ENCODE measurements at regions not wholly inside any gene's neighbourhood (a gene's known extent, or its start where the extent isn't known, plus 50 kb on each side); places are given as distances from the start of the nearest gene placed in this dataset.
"Not testable (repeated sequence)": the region's sequence is repeated elsewhere in the genome, so short reads cannot be mapped to it uniquely, and the experiment has no call there.

DNA sequence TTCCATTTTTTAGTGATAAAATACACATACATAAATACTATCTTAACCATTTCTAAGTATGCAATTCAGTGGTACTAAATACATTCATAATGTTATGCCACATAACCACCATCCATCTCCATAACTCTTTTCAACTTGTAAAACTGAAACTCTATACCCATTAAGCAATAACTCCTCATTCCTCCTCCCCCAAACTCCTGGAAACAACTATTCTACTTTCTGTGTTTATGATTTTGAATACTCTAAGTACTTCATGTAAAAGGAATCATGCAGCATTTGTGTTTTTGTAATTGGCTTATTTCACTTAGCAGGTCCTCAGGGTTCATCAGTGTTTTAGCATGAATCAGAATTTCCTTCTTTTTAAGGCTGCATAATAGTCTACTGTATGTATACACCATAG lies 131.8 kb downstream of the TES start:
- no peak for DNase-seq

DNA sequence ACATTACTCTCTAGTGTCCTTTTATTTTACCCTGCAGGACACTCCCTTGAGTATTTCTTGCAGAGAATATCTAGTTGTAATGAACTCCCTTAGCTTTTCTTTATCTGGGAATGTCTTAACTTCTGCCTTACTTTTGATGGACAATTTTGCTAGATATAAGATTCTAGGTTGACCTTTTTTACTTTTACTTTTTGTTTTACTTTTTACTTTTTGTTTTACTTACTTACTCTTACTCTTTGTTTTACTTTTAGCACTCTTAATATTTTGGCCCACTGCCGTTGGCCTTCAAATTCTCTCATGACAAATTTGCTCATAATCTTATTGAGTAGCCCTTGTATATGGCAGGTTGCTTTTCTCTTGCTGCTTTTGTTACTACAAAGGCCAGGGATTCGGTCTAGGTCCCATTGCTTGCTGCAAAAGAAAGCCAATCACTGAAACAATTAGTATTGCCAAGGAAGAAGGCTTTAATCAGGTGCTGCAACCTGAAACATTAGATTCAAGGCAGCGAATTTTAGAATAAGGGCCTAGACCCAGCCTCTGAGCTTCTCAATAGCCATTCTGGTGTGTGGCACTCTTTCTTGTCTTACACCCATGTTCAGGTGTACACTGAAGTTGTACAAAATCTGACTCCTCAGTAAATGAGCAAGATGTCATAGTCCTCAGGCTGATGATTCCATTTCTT lies 137.0 kb downstream of the TES start:
- no peak for DNase-seq

DNA sequence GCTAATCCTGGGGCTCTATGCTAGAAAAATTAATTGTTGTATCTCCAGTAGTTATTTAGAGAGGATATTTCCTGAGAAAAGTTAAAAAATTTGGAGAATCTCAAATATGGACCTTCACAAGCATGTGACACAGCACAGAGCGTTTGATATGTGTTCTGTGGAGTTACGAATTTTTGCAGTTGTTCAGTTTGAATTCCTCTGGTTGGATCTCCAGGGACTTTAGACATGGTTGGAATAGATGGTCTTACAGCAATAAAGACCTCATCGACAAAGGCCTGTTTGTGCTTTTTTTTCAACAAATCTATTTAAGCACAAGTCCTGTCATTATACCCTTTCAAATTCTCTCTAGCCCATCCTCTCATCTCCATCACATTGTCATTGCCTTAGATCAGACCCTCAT lies 138.0 kb downstream of the TES start:
- no peak for DNase-seq

DNA sequence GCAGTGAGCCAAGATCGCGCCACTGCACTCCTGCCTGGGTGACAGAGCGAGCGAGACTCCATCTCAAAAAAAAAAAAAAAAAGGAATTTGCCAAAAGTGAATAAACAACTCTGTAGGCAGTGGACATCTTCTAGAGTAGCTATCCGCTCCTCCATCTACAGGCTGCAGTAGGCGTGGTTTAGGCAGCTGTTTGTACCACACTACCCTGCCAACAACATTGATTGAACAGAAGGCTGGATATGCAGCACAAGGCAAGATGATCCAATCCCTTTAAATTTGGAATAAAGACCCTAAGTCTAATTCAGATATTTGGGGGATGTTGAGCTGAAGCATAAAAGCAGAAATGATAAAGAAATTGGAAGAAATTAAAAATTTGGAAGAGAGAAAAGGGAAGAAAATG lies 141.6 kb downstream of the TES start:
- no peak for DNase-seq

DNA sequence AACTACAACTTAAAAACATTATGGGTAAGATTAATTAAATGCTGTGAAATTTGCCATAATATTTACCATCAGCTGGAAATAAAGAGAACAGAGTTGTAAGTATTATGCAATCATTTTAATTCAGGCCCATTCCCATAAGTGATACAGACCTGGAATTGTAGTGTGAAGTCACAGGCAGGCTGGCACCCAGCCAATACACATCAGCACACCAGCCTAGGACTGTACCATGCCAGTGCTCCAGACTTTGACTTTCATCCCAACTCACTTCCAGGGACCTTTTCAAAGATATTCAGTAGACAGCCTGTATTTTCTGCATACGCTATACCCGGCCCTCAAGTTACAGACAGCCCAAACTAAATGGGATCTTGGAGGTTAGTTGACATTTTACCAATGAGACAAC lies 143.3 kb downstream of the TES start:
- DNase-seq: peak; percentile 14

DNA sequence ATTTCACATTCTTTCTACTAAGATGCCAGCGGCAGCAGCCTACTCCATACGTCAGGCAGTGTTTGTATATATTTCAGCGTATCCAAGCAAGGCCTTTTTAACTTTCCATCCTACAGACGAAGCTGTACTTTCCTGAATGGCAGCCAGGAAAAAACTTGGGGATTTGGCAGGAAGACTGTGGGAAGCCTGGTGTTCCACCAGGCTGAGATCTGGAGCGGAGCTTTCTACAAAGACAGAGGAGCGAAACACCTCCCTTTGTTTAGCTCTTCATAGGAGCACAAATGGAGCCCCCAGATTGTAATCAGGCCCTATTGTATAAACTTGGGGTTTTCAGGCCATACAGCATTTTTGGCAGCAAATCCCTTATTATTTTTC lies 143.8 kb downstream of the TES start:
- no peak for DNase-seq

DNA sequence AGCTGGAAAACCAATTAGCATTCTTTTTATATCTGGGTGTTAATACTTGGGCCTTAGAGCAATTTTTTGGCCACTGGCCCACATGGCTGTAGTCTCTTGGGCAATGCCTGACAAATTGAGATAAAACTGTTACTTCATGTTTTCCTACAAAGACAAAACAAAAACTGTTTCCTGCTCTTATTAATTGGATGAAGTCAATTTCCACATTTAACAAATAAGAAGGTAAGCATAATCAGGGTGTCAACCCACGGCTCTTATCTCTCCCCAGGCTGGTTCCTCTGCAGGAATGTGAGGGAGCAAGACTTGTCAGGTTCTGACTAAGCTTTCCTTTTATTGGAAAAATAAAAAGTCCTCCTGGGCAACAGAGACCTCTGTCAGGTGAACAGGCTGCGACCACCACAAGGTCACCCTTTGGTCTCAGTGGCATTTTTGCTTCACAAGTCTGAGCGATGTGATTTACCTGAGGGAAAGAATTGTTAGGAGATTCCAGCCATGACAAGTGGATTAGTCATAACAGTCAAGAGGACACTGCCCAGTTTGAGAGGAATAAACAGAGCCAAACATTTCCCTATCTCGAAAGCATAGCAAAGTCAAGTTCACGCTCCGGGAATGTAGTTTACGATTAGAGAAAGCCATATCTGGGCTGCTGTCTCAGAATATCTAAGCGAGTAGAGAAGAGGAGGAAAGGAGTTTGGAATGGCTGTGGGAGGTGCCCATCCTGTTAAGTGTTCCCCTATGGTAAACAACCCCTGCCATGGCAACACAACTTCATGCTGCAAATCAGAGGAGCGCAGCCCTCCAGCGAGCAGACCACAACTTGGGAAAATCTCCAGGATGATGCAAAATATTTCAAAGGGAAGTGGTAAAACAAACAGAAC lies 144.4 kb downstream of the TES start:
- no peak for DNase-seq

DNA sequence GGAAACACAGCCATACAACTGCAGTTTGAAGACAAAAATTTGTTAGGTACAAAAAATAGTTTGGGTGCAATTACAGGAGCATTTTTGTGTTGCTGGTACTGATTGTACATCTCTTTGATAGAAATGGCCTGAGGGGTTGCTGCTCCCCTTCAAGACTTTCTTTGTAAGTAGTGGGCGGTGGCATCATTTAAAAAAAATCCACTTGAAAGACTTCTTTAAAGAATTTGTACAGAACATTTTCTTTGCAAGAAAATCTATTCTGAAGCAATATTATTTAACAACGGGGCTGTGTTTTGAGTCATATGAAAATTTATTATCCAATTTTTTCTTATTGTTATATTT lies 144.1 kb upstream of the CAV2 start:
- DNase-seq: no peak

DNA sequence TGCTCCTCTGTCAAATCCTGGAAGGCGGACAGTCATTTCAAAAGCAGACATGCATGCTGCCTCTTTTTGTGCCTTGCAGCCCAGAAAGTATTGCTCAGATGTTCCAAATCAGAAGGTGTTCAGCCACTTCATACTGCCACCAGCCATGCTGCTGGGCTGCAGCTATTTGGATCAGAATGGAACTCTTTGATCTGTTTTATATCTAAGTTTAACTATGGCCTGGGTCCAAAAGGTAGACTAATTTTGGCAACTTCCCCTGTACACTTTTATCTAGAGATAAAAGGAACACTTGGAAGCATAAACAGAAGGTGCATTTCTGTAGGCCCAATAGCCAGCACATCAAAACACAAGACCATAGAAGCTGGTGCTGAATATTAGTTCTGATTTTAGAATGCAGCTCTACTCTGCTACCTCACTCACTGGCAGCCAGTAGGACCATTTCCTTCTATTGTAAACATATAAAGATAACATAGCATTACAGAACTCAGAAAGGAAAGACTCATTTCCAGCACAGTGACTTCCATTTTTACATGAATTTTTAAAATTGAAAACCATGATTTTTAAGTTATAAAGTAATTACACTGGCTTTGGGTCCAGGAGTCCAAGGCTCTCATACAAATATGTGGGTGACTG lies 143.1 kb upstream of the CAV2 start:
- DNase-seq: no peak

DNA sequence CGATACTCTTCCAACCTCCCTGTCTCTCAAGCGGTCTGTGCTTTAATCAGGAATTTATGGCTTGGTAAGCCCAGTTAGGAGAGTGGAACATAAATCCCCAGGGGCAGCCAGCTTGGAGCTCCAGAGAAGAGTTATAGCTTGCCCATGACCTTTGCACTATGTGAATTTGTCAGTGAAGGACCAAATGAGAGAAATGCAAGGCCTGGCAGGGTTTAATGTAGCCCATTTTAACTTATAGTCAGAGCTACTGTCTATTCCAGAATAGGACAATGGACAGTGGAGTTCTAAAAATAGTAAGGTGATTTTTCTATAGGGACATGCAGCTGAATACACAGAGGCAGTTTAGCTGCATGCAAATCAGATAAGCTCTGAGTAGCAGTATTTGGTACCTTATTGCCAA lies 142.6 kb upstream of the CAV2 start:
- DNase-seq: no peak

DNA sequence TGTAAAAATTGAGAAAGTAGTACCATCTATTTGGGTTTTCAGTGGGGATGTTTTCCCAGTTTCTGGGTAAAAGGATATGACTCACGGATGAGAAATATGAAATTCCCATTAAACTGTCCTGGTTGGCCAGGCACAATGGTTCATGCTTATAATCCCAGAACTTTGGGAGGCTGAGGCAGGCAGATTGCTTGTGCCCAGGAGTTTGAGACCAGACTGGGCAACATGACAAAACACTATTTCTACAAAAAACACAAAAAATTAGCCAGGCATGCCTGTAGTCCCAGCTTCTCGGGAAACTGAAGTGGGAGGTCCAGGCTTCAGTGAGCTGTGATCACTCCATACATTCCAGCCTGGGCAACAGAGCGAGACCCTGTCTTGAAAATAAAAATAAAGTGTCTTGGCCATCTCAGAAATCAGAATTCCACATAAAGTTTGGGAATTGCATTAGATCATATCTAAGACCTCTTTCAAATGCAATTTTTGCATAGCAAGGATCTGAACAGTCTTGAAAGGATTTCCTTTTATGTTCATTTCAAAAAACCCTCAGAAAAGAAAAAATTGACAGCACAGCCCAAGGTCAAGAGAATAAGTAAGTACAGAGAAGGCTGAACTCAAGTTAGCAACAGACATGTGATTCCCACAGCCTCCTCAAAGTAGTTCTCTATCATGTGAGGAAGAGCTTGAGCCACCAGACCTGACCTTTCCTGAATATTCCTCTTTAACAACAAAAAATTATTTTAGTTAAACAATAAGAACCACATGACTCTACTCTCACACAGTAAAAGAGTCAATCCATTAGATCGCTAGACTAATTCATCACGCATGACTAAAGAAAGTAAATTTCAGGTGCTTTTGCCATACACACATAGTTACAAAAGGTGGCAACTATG lies 141.5 kb upstream of the CAV2 start:
- no peak for DNase-seq

DNA sequence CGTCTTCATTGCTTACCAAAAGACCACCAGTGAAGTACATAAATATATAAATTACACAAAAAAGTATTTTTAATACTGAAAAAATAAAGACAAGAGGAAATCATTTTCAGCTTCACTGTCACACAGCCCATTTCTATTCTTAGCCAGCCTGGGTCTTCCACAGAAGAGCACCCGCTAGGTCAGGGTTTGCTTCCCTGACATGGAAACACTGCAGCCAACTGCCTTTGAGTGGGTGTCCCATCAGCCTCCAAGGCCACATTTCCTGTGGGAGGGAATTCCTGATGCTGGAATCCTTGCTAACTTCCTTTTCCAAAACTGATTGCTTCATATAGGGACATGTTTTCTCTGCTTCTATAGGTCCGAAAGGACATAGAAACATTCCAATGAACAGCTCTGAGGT lies 137.8 kb upstream of the CAV2 start:
- no peak for DNase-seq

DNA sequence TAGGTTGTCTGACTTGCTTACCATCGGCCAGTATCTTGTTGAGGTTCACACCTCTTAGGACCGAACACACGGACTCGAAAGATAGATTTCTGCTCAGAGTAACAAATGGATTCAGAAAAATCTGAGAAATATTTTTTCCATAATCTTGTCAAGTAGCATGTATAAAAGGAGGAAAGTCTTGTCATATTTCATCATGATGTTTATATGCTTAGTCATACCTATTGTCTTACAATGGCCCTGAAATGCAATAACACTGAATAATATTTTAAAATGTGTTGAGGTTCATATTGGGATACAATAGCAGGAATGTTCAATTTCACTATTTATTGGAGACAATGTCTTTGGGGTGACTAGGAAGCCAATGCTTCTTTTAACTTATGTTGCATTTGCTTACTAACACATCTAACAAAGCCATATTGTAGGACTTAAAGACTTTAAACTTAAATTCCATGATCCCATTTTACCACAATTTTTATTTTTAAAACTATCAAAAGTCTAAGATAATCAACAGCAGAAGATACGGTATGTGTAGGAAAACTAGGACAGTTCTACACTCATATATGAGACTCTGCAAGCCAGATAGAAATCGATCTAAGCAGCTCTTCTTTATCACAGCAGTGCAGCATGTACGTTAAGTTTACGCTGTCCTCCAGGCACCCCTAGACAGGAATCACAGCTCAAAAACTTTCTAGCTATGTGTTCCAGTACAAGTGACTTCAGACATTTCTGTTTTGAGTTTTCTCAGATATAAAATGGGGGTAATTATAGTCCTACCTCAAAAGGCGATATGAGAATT lies 135.7 kb upstream of the CAV2 start:
- DNase-seq: no peak

DNA sequence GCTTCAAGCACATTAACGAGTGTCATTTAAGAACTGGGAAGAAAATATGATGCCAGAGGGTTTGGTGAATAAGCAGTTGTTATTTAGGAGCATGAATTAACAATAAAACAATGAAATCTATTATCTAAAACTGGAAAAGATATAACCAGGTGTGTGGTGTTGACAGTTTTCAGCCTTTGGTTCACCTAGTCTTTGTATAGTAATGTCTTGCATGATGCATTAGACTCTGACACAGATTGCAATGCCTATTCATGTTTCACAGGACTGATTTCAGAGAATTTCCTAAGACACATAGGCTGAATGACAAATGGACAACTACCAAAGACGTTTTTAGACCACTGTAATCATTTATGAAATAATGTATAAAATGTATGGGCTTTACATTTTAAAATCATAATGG lies 135.1 kb upstream of the CAV2 start:
- DNase-seq: no peak

DNA sequence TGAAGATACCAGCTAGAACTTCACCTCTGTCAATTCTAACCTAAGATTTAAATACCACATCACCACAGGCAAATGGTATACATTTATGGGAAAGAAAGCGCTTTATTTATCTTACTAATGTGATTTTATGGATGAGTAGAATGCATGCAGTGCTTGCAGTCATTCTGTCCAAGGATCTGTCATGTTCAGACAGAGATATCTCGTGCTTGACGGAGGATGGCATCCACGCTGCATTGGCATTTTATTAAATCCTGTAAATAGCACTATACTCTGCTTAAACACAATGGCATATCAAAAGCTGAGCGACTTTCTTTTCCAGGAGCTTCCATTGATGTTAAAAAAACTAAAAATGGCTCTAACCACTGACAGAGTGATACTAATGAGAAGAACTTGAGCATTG lies 133.7 kb upstream of the CAV2 start:
- no peak for DNase-seq

DNA sequence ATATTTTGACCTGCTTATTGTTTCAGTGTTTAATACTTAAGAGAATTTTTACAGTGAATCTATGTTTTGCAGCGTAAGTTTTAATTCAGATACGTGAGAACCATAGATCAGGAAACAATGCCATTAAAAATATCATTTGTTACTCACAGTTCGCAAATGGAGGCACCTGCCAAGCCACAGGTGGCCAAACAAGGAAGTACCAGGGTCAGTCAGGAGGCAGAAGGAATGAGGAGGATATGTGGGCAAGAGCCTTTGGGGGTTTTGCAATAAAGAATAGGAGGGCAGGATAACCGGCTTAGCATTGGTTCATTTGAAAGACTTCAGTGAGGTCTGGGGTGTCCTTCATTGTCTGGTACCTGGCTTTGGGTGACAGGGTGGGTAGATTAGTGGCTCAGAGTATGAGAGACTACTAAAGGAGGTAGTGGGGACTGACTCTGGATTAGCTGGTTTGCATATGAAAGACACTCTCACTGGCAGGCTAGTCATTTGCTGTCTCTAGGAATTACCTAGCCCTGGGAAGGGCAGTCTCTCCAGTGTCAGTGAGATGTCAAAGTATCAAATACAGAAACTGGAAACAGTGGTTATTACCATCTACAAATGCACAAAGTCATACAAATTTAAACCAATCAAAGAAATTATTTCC lies 132.2 kb upstream of the CAV2 start:
- DNase-seq: no peak

DNA sequence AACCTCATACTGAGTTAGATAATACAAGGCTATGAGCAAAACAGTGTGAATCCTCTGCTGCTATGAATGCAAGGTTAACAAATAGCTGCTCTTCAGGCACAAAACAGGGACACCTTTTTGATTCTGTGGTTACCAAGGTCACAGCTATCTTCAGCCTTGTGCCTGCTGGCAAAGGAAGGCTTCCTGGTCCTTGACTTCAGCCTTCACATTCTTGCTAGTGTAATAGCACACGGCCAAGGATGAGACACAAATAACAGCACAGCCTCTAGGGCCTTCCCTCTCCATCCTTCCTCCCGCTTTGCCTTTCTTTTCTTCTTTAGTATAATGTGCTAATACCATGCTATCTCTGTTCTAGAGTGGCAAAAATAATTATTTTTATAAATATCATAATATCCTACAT lies 130.6 kb upstream of the CAV2 start:
- no peak for DNase-seq

DNA sequence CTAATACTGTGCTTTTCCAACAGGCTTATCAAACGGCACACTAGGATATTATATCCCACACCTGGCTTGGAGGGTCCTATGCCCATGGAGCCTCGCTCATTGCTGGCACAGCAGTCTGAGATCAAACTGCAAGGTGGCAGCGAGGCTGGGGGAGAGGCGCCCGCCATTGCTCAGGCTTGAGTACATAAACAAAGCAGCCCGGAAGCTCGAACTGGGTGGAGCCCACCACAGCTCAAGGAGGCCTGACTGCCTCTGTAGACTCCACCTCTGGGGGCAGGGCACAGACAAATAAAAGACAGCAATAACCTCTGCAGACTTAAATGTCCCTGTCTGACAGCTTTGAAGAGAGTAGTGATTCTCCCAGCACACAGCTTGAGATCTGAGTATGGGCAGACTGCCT lies 128.0 kb upstream of the CAV2 start:
- DNase-seq: not testable (repeated sequence)

DNA sequence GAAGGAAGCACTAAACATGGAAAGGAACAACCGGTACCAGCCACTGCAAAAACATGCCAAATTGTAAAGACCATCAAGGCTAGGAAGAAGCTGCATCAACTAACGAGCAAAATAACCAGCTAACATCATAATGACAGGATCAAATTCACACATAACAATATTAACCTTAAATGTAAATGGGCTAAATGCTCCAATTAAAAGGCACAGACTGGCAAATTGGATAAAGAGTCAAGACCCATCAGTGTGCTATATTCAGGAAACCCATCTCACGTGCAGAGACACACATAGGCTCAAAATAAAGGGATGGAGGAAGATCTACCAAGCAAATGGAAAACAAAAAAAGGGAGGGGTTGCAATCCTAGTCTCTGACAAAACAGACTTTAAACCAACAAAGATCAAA lies 126.3 kb upstream of the CAV2 start:
- DNase-seq: not testable (repeated sequence)

DNA sequence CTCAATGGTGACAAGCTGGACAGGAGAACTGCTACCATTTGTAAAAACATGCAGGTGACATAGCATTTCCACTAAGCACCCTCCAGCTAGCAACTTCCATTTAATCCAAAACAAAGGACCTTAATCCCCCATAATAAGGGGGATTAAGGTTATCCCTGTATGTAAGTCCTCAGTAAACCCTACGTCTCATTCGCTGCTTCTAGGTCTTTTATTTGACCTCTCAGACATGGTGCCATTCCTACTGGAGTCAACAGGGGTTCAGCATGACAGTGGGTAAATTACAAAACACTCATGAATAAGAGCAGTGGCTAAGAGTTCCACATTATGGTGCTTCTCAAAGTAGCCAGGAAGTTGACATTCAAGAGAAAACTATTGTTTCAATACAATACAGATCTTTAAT lies 121.8 kb upstream of the CAV2 start:
- no peak for DNase-seq

DNA sequence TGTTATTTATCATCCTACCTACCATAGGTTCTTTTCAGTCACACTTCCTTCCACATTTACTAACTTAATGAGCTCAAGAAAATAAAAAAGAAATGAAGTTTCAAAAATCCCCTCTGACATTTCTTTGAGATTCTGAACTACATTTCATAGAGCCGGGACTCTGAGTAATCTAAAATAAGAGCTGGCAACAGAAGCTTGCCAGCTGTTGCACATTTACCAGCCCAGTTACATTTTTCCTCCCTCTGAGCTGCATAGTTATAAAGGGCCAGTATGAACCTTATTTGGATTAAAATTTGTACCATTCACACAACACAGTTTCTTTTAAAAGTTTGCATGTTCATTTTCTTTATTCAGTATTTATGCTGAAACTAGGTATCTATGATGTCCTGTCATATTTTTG lies 119.5 kb upstream of the CAV2 start:
- DNase-seq: no peak

DNA sequence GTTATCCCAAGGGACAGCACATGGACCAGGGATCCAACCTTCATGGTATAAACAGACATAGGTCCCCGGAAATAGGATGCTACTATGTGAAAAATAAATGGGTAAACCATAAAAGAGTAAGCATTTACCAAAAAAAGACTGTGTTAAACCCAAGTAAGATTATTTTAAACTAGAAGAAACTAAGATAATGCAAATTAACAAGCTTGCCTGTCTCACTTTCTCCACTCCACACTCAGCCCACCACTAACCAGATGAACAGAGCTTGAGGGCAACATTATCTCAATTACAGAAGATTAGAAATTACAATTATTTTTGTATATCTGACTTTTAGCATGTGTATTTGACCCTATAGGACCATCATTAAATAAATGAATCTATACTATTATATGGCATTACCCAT lies 117.2 kb upstream of the CAV2 start:
- DNase-seq: no peak

Measured in NCI-H69 (cell line).